Smooth muscle cell (in vitro differentiated cells): ENCODE measurements at regions not wholly inside any gene's neighbourhood (a gene's known extent, or its start where the extent isn't known, plus 50 kb on each side); places are given as distances from the start of the nearest gene placed in this dataset.

ENCODE experiments used
- DNase-seq: peaks from one replicate; lab custom pipeline; 2025; ENCODE audit not compliant: unreplicated experiment; lab: John Stamatoyannopoulos, UW
- H2AFZ ChIP-seq: fragments of 200-600 bp; sonication (generic); 2 replicates; pipeline ENCODE4 v1.6.0; 2016; ENCODE audit warnings: antibody characterized with exemption, low read depth, mild to moderate bottlenecking
- H3F3A ChIP-seq: fragments of 200-600 bp; sonication (generic); 2 replicates; pipeline ENCODE4 v1.6.0; 2017; ENCODE audit warnings: antibody characterized with exemption, low read depth
- H3K27ac ChIP-seq: fragments of 200-600 bp; sonication (generic); 2 replicates; pipeline ENCODE4 v1.5.1; 2016; ENCODE audit warnings: low read depth, mild to moderate bottlenecking
- H3K27me3 ChIP-seq: fragments of 200-600 bp; sonication (generic); 2 replicates; pipeline ENCODE4 v1.6.1; 2016; ENCODE audit warnings: low read depth, mild to moderate bottlenecking
- H3K36me3 ChIP-seq: fragments of 200-600 bp; sonication (generic); 2 replicates; pipeline ENCODE4 v1.5.1; 2016; ENCODE audit warnings: low read depth
- H3K4me1 ChIP-seq: fragments of 200-600 bp; sonication (generic); 2 replicates; pipeline ENCODE4 v1.5.1; 2016; ENCODE audit warnings: low read depth
- H3K4me2 ChIP-seq: fragments of 200-600 bp; sonication (generic); 2 replicates; pipeline ENCODE4 v1.6.0; 2016; ENCODE audit warnings: mild to moderate bottlenecking
- H3K4me3 ChIP-seq: fragments of 200-600 bp; sonication (generic); 2 replicates; pipeline ENCODE4 v1.5.1; 2016; ENCODE audit warnings: mild to moderate bottlenecking
- H3K79me2 ChIP-seq: fragments of 200-600 bp; sonication (generic); 2 replicates; pipeline ENCODE4 v1.6.0; 2016; ENCODE audit warnings: low read depth, mild to moderate bottlenecking
- H3K9ac ChIP-seq: fragments of 200-600 bp; sonication (generic); 2 replicates; pipeline ENCODE4 v1.6.0; 2016; ENCODE audit warnings: low read depth
- H3K9me3 ChIP-seq: fragments of 200-600 bp; sonication (generic); replicated peaks from 2 replicates; pipeline ENCODE4 v1.5.1; 2016; ENCODE audit warnings: low read depth
- H4K20me1 ChIP-seq: fragments of 200-600 bp; sonication (generic); 2 replicates; pipeline ENCODE4 v1.6.0; 2016; ENCODE audit warnings: low read depth
- WGBS: methylation state at CpG from one replicate; pipeline ENCODE4 v1.1.7; 2016; ENCODE audit warnings: low lambda C conversion rate; 5-methylcytosine and 5-hydroxymethylcytosine counted together
- TF ChIP-seq, protein P1 (sequence below): fragments of 200-600 bp; sonication (generic); IDR thresholded peaks from 2 replicates; pipeline ENCODE4 v1.5.1; 2017; ENCODE audit warnings: borderline replicate concordance, mild to moderate bottlenecking, antibody characterized with exemption; ENCODE audit not compliant: insufficient read depth, poor library complexity, severe bottlenecking

DNA sequence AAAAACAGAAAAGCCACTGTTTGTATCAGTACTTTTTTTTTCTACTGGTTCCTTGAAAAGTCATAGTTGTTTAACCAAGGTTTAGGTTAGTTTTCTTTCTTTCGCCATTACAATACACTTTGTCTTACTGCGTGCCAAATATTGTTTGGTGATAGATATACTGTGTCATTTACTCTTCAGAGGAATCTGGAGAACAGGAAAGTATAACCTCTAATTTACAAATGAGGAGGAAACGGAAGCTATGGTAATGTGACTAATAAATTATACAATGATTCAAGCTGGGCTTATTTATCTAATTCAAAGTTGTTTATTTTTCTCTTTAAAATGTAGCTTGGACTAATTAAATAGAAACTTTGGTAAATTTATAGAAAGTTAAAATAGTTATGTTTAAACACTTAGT, 96.2 kb upstream of the ROBO2 start:
- Histone ChIP-seq H4K20me1 (no peaks in the 10 kb centered on the region), H3K27ac (peak overlapping the region; percentile 53), H3K4me2 (peak overlapping the region; percentile 45)

DNA sequence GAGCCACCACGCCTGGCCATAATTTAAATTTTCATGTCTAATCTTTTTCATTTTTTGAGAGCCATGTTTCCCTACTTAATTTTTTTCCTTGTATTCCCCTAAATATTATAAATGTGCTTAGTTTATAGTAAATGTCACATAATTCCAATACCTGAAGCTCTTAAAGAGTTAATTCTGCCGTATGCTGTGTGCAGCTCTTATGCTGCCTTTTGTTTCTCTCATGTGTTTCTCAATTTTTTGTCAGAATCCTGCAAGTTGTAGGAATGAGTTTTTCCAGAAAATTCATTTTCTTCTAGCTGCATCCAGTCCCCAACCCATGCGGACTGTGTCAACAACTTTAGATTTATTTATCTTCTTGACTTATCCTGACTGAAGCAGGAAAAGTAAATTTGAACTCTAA, 90.9 kb upstream of the ROBO2 start:
- no peak overlapping the region for H3K4me2 ChIP-seq
- no peaks in the 10 kb centered on the region for H3K4me1 ChIP-seq
- no peak overlapping the region for H3K27ac ChIP-seq
- WGBS: 92% methylated on average over 3 of the region's 3 CpGs
- DNase-seq: no peak
- no peaks in the 10 kb centered on the region for H4K20me1 ChIP-seq
- no peaks in the 10 kb centered on the region for H3K79me2 ChIP-seq
- no peaks in the 10 kb centered on the region for H3K36me3 ChIP-seq
- no peaks in the 10 kb centered on the region for H3F3A ChIP-seq
- no peaks in the 10 kb centered on the region for H3K27me3 ChIP-seq
- H3K9me3 ChIP-seq: no peaks in the 10 kb centered on the region
- TF ChIP-seq, protein P1, sequence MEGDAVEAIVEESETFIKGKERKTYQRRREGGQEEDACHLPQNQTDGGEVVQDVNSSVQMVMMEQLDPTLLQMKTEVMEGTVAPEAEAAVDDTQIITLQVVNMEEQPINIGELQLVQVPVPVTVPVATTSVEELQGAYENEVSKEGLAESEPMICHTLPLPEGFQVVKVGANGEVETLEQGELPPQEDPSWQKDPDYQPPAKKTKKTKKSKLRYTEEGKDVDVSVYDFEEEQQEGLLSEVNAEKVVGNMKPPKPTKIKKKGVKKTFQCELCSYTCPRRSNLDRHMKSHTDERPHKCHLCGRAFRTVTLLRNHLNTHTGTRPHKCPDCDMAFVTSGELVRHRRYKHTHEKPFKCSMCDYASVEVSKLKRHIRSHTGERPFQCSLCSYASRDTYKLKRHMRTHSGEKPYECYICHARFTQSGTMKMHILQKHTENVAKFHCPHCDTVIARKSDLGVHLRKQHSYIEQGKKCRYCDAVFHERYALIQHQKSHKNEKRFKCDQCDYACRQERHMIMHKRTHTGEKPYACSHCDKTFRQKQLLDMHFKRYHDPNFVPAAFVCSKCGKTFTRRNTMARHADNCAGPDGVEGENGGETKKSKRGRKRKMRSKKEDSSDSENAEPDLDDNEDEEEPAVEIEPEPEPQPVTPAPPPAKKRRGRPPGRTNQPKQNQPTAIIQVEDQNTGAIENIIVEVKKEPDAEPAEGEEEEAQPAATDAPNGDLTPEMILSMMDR: no peak
- H2AFZ ChIP-seq: no peak overlapping the region
- H3K4me3 ChIP-seq: no peak overlapping the region
- H3K9ac ChIP-seq: no peak overlapping the region

More for the DNA sequence above, 96.2 kb upstream of the ROBO2 start:
- no peaks in the 10 kb centered on the region for H3K27me3 ChIP-seq
- H3K36me3 ChIP-seq: no peaks in the 10 kb centered on the region
- H3K9ac ChIP-seq: no peak overlapping the region
- H3K79me2 ChIP-seq: no peaks in the 10 kb centered on the region
- peak overlapping the region; percentile 28 for H3K4me3 ChIP-seq
- 67% methylated on average over 3 of the region's 3 CpGs for WGBS
- TF ChIP-seq, protein P1: no peak
- peaks cover 8% of the 10 kb centered on the region for H3K4me1 ChIP-seq
- no peaks in the 10 kb centered on the region for H3K9me3 ChIP-seq
- H3F3A ChIP-seq: no peaks in the 10 kb centered on the region
- H2AFZ ChIP-seq: no peak overlapping the region
- DNase-seq: no peak

DNA sequence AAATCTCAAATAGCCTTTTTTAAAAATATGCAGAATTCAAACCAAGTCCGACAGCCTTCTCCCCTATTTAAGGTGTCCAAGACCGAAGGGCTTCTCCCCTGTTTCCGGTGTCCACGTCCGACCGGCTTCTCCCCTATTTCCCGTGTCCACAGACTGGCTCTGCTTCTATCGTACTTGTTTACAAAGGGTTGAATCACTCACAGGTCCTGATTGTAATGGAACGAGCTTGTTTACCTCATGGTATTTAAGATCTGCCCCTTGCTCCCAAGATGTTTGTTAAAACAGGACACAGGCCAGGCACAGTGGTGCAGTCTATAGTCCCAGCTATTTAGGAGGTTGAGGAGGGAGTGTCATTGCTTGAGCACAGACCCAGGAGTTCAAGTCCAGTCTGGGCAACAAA, 90.4 kb upstream of the ROBO2 start:
- TF ChIP-seq, protein P1: no peak
- no peak overlapping the region for H2AFZ ChIP-seq
- no peaks in the 10 kb centered on the region for H3F3A ChIP-seq
- no peak overlapping the region for H3K4me3 ChIP-seq
- H3K27ac ChIP-seq: no peak overlapping the region
- 90% methylated on average over 9 of the region's 9 CpGs for WGBS
- no peaks in the 10 kb centered on the region for H3K27me3 ChIP-seq
- no peaks in the 10 kb centered on the region for H3K9me3 ChIP-seq
- H3K9ac ChIP-seq: no peak overlapping the region
- H3K79me2 ChIP-seq: no peaks in the 10 kb centered on the region
- DNase-seq: no peak
- no peaks in the 10 kb centered on the region for H4K20me1 ChIP-seq
- no peaks in the 10 kb centered on the region for H3K36me3 ChIP-seq
- no peak overlapping the region for H3K4me2 ChIP-seq
- H3K4me1 ChIP-seq: no peaks in the 10 kb centered on the region

DNA sequence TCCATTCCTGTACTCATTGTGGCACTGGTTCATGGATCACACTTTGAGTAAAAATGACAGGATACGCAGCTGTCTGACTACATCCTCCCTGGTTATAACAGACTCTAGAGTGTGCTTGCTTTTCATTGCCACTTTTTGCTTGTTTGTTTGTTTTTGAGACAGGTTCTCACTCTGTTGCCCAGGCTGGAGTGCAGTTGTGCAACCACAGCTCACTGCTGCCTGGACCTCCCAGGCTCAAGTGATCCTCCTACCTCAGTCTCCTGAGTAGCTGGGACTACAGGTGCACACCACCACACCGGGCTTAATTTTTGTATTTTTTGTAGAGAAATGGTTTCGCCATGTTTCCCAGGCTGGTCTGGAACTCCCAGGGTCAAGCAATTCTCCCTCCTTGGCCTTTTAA, 89.3 kb upstream of the ROBO2 start:
- Histone ChIP-seq H3K4me2 (no peak overlapping the region), H3K4me1 (no peaks in the 10 kb centered on the region), H3F3A (no peaks in the 10 kb centered on the region), H3K4me3 (no peak overlapping the region), H3K27ac (no peak overlapping the region), H3K27me3 (no peaks in the 10 kb centered on the region), H2AFZ (no peak overlapping the region), H3K36me3 (no peaks in the 10 kb centered on the region), H3K9me3 (no peaks in the 10 kb centered on the region), H3K9ac (no peak overlapping the region), H3K79me2 (no peaks in the 10 kb centered on the region), H4K20me1 (no peaks in the 10 kb centered on the region)
- TF ChIP-seq, protein P1: no peak
- WGBS: 94% methylated on average over 3 of the region's 3 CpGs
- DNase-seq: no peak
